Nephron progenitor cell (in vitro differentiated cells): ENCODE measurements at regions not wholly inside any gene's neighbourhood (a gene's known extent, or its start where the extent isn't known, plus 50 kb on each side); places are given as distances from the start of the nearest gene placed in this dataset.
A peak's percentile ranks its signal among the peaks of the same experiment; 100 is the strongest.

ENCODE experiments used
- DNase-seq: peaks from one replicate; pipeline ENCODE4 v3.0.0; 2021
- H3K27ac Mint-ChIP-seq: 2 replicates; pipeline ENCODE4 v1.8.0; 2021; ENCODE audit warnings: mild to moderate bottlenecking, moderate library complexity, mixed read lengths
- H3K27me3 Mint-ChIP-seq: 2 replicates; pipeline ENCODE4 v1.8.0; 2021; ENCODE audit warnings: mild to moderate bottlenecking, low read depth, mixed read lengths; ENCODE audit not compliant: poor library complexity
- H3K36me3 Mint-ChIP-seq: 2 replicates; pipeline ENCODE4 v1.8.0; 2021; ENCODE audit warnings: low read depth, mixed read lengths
- H3K4me1 Mint-ChIP-seq: 2 replicates; pipeline ENCODE4 v1.8.0; 2021; ENCODE audit warnings: mixed read lengths
- H3K4me3 Mint-ChIP-seq: 2 replicates; pipeline ENCODE4 v1.8.0; 2021; ENCODE audit warnings: mild to moderate bottlenecking, moderate library complexity, mixed read lengths
- H3K9me3 Mint-ChIP-seq: 2 replicates; pipeline ENCODE4 v1.8.0; 2021; ENCODE audit warnings: mild to moderate bottlenecking, moderate library complexity, mixed read lengths
- TF ChIP-seq, protein P1 (sequence below): fragments of 200-600 bp; sonication (generic); IDR thresholded peaks from 2 replicates; pipeline ENCODE4 v1.5.0; 2021; ENCODE audit warnings: antibody characterized with exemption

DNA sequence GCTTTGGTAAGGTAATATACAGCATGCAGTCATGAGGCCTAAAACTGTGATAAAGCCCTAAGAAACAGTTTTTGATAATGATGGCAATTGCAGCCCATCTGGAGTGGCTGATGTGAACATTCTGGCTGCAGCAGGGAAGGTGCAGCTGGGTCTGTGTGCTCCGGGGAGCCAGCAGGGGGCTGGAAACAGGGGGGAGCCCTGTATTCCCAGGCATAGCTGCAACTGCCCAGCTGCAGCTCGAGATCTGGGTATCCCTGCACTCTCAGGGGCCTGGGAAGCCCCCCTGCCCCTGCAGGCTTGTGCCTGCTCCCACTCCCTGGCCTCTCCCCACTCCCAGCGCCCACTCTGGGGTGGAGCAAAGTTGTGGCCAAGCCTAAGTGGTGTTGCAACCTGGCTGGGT lies 95.6 kb downstream of the RRAGB start:
- peaks cover 67% of the 10 kb centered on the region for H3K9me3 Mint-ChIP-seq
- no peak overlapping the region for H3K4me3 Mint-ChIP-seq
- no peaks in the 10 kb centered on the region for H3K4me1 Mint-ChIP-seq
- no peak for DNase-seq
- no peaks in the 10 kb centered on the region for H3K36me3 Mint-ChIP-seq
- TF ChIP-seq, protein P1, sequence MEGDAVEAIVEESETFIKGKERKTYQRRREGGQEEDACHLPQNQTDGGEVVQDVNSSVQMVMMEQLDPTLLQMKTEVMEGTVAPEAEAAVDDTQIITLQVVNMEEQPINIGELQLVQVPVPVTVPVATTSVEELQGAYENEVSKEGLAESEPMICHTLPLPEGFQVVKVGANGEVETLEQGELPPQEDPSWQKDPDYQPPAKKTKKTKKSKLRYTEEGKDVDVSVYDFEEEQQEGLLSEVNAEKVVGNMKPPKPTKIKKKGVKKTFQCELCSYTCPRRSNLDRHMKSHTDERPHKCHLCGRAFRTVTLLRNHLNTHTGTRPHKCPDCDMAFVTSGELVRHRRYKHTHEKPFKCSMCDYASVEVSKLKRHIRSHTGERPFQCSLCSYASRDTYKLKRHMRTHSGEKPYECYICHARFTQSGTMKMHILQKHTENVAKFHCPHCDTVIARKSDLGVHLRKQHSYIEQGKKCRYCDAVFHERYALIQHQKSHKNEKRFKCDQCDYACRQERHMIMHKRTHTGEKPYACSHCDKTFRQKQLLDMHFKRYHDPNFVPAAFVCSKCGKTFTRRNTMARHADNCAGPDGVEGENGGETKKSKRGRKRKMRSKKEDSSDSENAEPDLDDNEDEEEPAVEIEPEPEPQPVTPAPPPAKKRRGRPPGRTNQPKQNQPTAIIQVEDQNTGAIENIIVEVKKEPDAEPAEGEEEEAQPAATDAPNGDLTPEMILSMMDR: no peak
- peaks cover 7% of the 10 kb centered on the region for H3K27me3 Mint-ChIP-seq
- H3K27ac Mint-ChIP-seq: no peak overlapping the region

GRCh38 chrX:55815546-55815945 lies 98.0 kb downstream of the RRAGB start:
- no peaks in the 10 kb centered on the region for H3K36me3 Mint-ChIP-seq
- no peak overlapping the region for H3K4me3 Mint-ChIP-seq
- H3K9me3 Mint-ChIP-seq: peaks cover 57% of the 10 kb centered on the region
- H3K4me1 Mint-ChIP-seq: no peaks in the 10 kb centered on the region
- peaks cover 2% of the 10 kb centered on the region for H3K27me3 Mint-ChIP-seq
- no peak for DNase-seq
- TF ChIP-seq, protein P1: no peak
- H3K27ac Mint-ChIP-seq: no peak overlapping the region

- Mint-ChIP-seq H3K9me3 (peaks cover 56% of the 10 kb centered on the region), H3K4me3 (no peak overlapping the region), H3K4me1 (no peaks in the 10 kb centered on the region), H3K27ac (no peak overlapping the region), H3K27me3 (no peaks in the 10 kb centered on the region), H3K36me3 (no peaks in the 10 kb centered on the region)
- no peak for DNase-seq
- TF ChIP-seq, protein P1: no peak
These were observed 98.5 kb downstream of the RRAGB start for GRCh38 chrX:55816023-55816422.

- Mint-ChIP-seq H3K27ac (peak overlapping the region; percentile 70), H3K4me1 (no peaks in the 10 kb centered on the region), H3K36me3 (no peaks in the 10 kb centered on the region), H3K9me3 (peaks cover 64% of the 10 kb centered on the region), H3K27me3 (no peaks in the 10 kb centered on the region), H3K4me3 (no peak overlapping the region)
- DNase-seq: no peak
- TF ChIP-seq, protein P1: no peak
These were observed 101.3 kb downstream of the RRAGB start for GRCh38 chrX:55818673-55819375.

GRCh38 chrX:55839485-55839884 lies 121.9 kb downstream of the RRAGB start:
- peak; percentile 2 for DNase-seq
- Mint-ChIP-seq H3K36me3 (no peaks in the 10 kb centered on the region), H3K4me1 (no peaks in the 10 kb centered on the region), H3K27ac (no peak overlapping the region), H3K27me3 (no peaks in the 10 kb centered on the region), H3K9me3 (peaks cover 68% of the 10 kb centered on the region), H3K4me3 (no peak overlapping the region)
- TF ChIP-seq, protein P1: no peak
